ENCODE measurements at regions not wholly inside any gene's neighbourhood (a gene's known extent, or its start where the extent isn't known, plus 50 kb on each side); places are given as distances from the start of the nearest gene placed in this dataset.

DNA sequence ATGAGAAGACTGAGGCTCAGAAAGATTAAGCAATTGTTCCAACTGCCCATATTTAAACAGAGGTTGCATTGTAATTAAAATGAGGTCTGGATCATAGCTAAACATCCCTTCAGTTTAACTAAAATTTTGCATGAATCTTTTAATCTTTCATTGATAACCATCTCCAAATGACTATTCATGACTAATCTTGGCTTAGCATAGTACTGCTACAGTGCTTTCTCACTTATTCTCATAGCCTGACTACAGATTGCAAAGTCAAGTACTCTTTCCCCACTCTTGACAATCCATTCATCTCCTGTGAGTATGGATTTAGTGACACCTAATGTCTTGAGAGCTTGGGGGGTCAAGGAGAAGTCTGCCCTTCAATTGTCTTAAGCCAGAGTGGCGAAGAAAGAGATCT is 258.4 kb downstream of the RFC3 start:
- no peak for DNase-seq (ENCODE audit: low spot score)
- in situ Hi-C loops (cut with HindIII; ENCODE audit: low sequenced_read_pairs): no loop called here

DNA sequence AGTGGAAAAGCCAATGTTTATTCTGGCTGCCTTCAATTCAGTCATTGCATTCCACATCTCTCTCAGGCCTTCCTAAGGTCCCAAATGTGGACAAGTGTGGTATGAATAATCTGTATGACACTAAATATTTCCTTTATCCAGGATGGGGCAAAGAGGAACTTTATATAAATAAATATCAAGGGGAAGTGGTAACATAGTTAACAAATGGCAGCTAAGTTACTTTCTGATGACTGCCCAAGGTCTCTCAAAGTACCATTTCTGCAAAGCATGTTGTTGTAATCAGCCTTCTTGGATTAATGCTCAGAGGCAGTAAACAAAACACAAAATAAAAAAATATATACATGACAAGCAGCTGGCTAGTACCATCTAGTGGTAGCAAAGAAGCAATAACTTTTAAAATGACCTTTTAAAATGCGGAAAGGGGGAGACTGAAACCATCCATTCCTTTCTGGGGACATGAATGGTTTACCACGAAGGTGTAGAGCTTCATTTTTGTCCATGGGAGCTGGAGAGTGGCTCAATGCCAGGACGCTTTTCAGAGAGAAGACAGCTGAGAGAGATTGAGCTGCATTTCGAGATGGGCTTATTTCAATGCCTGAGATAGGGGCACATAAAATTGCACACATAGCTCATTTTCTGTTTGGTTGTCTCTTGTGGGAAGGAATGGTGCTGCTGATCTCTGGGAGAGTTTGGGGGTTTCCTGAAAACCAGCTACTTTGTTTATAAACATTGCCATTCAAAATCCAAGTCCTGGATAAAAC is 259.2 kb downstream of the RFC3 start:
- DNase-seq (ENCODE audit: low spot score): peak; percentile 58

DNA sequence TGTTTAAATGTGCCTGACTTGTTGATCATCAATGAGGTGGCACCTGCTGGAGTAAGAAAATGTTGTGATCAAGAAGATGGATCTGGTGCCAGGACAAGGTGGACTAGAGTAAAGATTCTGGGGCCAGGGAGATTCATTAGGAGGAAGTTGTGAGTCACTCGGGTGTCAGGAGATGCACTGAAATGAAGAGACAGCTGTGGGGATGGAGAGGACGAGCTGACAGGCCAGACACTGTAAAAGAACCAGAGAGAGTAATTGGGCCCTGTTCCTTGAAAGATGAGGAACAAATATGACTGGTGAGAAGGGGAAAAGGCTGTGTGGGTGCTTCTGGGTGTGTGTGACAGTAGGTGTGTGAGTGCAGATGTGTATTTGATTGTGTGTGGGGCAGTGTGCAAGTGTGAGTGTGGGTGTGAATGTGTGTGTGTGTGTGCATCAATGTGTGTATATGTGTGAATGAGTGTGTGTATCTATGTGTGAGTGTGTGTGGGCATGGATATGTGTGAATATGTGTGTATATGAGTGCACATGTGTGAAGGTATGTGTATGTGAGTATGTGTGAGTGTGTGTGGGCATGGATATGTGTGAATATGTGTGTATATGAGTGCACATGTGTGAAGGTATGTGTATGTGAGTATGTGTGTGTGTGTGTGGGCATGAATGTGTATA is 260.5 kb downstream of the RFC3 start:
- in situ Hi-C loops (cut with HindIII; ENCODE audit: low sequenced_read_pairs): no loop called here
- no peak for DNase-seq (ENCODE audit: low spot score)

More for the DNA sequence above, 259.2 kb downstream of the RFC3 start:
- in situ Hi-C loops (cut with HindIII; ENCODE audit: low sequenced_read_pairs): no loop called here

DNA sequence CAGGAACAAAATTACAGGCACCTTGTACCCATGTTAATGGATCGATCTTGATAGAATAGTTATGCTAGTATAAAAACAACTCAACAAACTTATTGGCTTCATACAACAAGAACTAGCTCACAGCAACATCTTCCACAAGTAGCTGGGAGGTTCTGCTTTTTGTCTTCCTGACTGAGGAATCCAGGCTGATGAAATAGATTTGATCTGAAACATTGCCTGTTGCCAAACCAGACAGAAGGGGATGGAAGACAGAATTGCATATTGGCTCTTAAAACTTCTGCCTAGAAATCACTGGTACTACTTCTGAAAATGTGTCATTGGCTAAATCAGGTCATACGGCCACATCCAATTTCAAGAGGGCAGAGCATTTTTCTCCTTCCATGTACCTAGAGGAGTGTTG is 267.3 kb downstream of the RFC3 start:
- in situ Hi-C loops (cut with HindIII; ENCODE audit: low sequenced_read_pairs): no loop called here
- DNase-seq (ENCODE audit: low spot score): no peak

DNA sequence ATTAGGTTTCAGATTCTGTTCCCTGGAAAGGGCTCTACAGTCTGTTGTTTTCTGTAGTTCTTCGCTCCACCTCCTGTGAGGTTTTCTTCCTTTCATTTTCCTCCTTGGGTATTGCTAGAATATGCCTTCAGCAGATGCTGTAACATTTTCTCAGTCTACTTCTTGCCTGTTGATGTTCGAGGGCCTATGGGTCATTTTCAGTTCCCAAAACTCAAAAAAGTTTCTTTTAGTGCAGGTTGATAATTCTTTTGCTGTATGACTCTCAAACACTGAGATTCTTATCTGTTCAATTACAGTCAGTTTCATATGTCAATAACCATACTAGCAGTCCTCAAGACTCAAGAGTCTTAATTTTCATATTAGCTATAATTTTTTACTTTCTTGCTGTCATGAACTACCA is 268.3 kb downstream of the RFC3 start:
- no peak for DNase-seq (ENCODE audit: low spot score)

DNA sequence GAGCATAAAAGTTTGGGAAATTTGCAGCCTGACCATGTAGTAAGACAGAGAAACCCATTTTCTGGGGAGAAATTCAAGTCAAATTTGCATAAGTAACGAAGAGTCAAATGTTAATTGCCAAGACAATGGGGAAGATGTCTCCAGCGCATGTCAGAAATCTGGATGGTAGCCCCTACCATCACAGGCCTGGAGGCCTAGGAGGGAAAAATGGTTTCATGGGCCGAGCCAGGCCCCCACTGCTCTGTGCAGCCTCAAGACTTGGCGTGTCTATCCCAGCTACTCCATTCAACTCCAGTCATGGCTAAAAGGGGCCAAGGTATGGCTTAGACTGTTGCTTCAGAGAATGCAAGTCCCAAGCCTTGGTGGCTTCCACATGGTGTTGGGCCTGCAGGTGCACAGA is 269.8 kb downstream of the RFC3 start:
- in situ Hi-C loops (cut with HindIII; ENCODE audit: low sequenced_read_pairs): no loop called here
- DNase-seq (ENCODE audit: low spot score): no peak

More for the DNA sequence above, 268.3 kb downstream of the RFC3 start:
- in situ Hi-C loops (cut with HindIII; ENCODE audit: low sequenced_read_pairs): no loop called here

DNA sequence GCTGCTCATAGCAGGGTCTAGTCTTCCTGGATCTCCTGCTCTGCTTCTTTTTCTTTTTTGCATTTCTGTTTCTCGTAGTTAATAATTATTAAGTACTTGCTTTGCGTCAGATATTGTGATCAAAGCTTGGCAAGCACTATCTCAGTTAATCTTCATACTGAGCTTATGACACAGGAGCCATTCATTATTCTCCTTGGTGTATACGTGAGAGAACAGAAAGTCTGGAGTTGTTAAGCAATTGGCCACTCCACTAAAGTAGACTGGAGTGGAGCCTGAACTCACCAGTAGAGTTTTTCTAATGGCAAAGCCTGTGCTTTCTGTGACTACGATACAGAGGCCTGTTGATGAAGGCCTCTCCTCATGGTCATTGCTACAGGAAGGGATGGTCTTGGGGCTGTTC is 285.9 kb downstream of the RFC3 start:
- DNase-seq (ENCODE audit: low spot score): no peak
- in situ Hi-C loops (cut with HindIII; ENCODE audit: low sequenced_read_pairs): no loop called here

DNA sequence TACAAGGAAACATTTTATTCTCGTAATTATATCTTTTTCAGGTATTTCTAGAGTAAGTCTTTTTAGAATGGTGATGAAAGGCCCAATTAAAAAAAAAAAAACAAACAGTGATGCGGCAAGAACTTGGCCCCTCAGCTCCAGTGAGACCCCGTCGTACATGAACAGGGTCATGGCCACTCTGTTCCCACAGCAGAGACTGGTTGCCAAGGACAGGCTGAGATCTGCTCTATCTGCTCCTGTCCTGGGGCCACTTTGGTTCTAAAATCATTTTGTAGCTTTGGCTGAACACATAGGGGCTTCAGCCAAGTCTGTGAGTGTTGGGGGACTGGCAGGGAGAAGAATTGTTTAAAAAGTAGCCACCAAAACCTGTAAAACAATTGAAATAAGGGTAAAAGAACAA is 286.9 kb downstream of the RFC3 start:
- in situ Hi-C loops (cut with HindIII; ENCODE audit: low sequenced_read_pairs): no loop called here
- DNase-seq (ENCODE audit: low spot score): no peak

DNA sequence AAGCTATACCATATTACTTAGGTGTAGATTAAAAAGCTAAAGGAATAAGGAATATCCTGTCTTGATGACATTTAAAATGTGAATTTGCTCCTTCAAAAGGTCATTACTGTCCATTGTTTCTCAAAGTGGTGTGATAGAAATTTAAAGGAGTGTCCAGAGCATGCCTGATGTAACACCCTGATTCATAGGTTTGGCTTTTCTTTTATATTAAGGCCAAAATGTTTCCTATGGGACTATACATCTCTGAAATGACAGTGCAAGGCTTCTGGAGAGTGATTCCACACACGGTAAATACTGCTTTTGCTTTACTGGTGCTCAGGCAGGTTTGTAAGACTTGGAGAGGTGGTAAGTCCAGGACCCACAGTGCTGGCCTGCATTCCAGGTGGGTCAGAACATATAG is 289.9 kb downstream of the RFC3 start:
- in situ Hi-C loops (cut with HindIII; ENCODE audit: low sequenced_read_pairs): no loop called here

DNA sequence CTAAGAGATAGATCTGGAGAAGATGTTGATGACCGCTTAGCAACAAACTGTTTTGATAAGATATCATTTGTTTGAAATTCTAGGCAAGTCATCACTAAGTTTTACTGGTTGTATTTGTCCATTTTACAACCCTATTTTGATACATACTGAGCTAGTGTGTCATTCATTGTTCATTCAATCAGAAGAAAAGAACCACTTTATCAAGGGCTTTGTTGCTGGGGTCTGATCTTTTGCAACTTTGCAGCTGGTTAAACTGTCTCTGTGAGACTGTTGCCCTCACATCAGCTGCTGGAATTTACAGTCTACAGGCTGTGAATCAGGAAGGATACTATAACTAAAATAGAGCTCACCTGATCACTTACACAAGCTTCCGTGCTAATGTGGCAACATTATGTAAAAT is 290.5 kb downstream of the RFC3 start:
- in situ Hi-C loops (cut with HindIII; ENCODE audit: low sequenced_read_pairs): no loop called here
- no peak for DNase-seq (ENCODE audit: low spot score)

More for the DNA sequence above, 289.9 kb downstream of the RFC3 start:
- no peak for DNase-seq (ENCODE audit: low spot score)

DNA sequence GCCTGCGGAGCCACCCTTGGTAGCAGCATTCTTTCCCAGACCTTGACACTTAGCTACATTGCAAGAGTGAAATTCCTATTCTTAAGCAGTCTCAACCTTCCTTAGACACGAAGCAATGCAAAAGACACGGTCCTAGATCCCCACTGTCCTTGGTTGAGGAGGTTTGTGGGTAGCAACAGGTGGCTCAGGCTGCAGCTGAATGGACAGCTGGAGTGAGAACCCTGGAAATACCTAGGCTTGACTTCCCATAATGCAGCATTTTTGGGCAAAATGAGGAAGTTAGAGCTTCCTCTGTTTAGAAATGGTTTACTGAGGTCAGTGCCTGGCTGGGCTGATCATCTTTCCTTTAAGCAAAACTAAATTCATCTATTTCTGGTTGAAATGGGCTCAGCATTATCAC is 296.6 kb downstream of the RFC3 start:
- in situ Hi-C loops (cut with HindIII; ENCODE audit: low sequenced_read_pairs): no loop called here
- no peak for DNase-seq (ENCODE audit: low spot score)

DNA sequence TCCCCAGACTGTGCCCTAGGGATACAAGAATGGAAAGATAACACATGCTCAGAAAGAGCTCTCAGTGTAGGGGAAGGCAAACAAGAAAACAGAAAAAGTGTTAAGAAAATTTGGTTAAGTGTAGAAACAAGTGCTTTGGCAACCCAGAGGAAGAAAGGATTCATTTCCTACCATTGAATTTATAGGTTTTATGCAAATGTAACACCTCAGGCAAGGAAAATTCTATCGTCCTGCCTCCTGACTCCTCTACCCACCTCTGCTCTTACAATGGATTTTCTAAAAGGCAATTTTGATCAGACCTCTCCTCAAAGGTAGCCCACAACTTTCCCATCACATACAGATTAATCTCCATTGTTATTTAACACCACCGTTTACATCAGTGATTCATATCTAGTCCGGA is 298.7 kb downstream of the RFC3 start:
- in situ Hi-C loops (cut with HindIII; ENCODE audit: low sequenced_read_pairs): no loop called here
- no peak for DNase-seq (ENCODE audit: low spot score)

DNA sequence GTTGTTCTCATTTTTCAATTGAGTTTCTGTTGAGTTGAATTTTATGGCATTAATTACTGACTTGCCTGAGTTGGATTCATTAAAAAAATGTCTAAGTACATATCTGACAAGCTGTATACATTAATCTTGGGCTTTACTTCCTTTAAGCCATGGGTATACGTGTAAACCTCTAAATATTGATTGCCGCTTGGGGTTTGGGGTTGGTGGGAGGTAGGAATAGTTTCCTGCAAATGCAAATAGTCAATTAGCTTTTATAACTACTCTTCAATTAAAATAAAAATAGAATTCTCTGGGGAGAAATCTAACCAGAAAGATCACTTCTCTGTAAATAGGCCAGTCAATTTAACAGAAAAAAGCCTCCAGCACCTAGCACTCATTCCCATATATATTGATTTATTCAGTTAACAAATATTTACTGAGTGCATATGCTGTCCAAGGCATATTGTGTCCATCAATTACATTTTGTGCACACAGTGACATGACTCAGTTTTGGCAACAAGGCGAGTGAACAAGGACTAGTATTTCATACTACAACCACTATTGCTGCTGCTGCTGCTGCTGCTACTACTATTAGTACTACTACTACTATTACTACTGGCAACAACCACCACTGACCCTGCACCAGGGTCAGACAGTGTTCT is 306.8 kb downstream of the RFC3 start:
- in situ Hi-C loops (cut with HindIII; ENCODE audit: low sequenced_read_pairs): no loop called here
- no peak for DNase-seq (ENCODE audit: low spot score)

DNA sequence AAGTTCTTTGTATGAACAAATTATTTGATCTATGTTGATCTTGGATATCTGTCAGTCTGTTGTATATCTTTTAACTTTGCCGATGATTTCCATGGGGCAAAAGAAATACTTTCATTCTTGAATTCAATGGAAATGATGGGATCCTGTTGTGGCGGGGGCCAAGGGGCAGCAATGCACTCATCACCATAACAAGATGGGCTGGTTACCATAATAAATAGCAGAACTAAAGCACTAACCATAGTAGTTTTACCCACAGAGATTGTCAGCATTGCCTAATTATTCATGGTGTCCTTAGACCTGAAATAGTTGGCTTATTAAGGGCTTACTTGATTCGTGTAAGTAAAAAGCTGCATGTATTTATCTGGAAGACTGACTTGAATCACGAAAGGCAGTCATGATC is 309.6 kb downstream of the RFC3 start:
- no peak for DNase-seq (ENCODE audit: low spot score)
- in situ Hi-C loops (cut with HindIII; ENCODE audit: low sequenced_read_pairs): no loop called here

DNA sequence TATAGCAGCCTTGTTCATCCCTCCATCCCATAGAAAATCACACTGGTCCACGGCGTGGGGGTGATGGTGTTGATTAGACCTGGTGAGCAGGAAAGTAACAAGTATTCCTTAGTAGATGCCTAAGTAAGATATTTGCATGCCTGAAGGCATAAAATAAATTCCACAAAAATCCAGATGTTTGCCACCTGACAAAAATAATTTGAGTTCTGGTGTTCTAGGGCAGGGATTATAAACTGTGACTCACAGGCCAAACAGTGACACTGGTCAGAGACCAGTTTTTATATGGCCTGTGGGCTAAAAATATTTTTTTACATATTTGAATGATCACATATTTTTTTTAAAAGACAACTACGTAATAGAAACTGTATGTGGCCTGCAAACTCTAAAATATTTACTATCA is 310.7 kb downstream of the RFC3 start:
- DNase-seq (ENCODE audit: low spot score): no peak
- in situ Hi-C loops (cut with HindIII; ENCODE audit: low sequenced_read_pairs): no loop called here

DNA sequence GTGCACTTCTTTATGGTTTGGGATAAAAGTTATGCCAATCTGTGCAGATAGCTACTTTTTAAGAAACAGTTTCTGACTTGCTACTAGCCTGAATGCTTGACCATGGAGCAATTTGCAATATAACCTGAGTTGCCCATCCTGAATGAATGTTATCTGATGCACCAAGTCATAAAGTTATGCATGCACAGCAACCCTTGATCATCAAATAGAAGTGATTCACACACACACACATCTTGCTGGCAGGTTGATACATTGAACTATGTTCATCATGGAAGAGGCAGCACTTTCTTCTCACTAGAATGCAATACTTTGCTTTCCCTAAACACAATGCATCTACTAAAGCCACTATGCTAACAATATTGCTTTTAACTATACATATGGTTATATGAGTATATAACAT is 311.5 kb downstream of the RFC3 start:
- in situ Hi-C loops (cut with HindIII; ENCODE audit: low sequenced_read_pairs): no loop called here
- DNase-seq (ENCODE audit: low spot score): no peak

DNA sequence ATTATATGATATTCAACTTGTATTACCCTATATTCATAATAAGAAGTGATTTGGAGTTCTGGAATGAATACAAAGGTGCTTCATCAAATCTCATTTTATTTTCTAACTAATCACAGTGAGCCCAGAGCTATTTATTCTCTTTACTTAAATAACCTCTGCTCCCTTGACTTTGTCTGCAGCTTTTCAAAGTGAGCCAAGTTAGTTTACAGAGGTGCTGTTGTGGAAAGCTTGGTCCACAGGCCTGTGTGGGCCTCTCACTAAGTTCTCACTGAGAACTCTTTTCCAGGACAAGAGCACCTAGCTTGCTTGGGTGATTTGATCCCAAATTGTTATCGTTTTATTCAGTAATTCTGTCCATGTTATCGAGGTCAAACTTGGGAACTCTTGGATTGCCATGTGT is 319.3 kb downstream of the RFC3 start:
- in situ Hi-C loops (cut with HindIII; ENCODE audit: low sequenced_read_pairs): no loop called here
- no peak for DNase-seq (ENCODE audit: low spot score)

DNA sequence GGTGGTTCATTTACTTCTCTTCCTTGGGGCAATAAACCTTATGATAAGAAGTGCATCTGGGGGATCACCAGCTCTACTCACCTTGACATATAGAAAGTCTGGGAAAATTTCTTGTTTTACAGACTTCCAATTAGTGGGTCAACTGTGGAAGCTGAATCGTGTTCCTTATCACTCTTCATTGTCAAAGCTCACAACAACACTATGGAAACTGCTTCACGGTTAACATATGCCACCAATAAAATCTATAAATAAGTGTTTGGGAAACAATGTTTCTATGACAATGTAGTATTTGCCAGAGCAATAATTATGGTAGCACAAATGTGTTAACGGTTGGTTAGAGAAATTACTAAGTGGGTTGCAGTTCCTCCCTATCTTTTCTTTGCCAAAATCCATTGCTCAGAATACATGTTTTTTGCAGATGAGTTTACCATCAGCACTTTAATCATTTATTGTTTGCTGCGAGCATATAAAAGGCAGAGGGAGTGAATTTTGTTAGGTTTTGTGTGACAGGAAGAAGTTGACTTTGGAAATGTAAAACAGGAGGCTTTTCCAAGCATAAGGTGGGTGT is 321.8 kb downstream of the RFC3 start:
- no peak for DNase-seq (ENCODE audit: low spot score)
- in situ Hi-C loops (cut with HindIII; ENCODE audit: low sequenced_read_pairs): no loop called here

DNA sequence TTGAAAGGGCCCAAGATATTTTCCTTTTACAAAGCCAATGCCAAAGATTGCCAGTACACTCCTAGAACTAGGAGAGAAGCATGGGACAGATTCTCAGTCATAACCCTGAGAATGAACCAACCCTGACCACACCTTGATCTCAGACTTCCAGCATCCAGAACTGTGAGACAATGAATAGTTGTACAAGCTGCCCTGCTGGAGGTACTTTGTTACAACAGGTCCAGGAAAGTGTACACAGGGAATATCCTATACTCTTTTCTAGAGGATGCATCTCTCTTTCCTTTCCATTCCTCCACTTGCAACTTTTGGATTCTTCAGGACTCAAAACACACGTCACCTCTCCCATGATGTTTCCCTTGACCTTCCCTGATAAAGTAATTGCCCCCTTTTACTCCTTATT is 325.7 kb downstream of the RFC3 start:
- in situ Hi-C loops (cut with HindIII; ENCODE audit: low sequenced_read_pairs): no loop called here
- DNase-seq (ENCODE audit: low spot score): no peak

DNA sequence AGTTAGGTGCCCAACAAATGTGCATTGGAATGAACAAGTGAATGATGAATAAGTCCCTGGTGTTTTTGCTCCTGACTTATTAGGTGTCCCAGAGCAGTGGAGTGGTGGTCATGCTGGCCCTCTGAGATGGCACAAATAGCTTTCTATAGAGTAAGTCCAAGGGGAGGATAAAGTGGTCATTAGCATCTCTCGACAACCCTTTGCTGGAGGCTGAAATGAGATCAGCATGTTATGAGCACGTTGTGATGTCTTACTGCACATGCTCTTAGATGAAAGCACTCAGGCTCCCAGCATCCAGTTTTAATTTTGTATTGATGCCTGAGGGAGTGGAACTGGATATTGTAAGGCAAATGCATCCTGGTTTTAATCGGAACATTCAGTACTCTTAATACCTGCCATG is 326.2 kb downstream of the RFC3 start:
- in situ Hi-C loops (cut with HindIII; ENCODE audit: low sequenced_read_pairs): no loop called here
- no peak for DNase-seq (ENCODE audit: low spot score)
